OCI-LY1 (cell line): ENCODE measurements at regions not wholly inside any gene's neighbourhood (a gene's known extent, or its start where the extent isn't known, plus 50 kb on each side); places are given as distances from the start of the nearest gene placed in this dataset.

Source experiments
- EZH2 ChIP-seq: fragments of 200-600 bp; sonication (generic), shearing (Covaris generic); IDR thresholded peaks from 2 replicates; pipeline ENCODE4 v1.8.0; 2017; ENCODE audit warnings: borderline replicate concordance, mixed run types, mild to moderate bottlenecking, antibody characterized with exemption, low read length, moderate library complexity, mixed read lengths
- TF ChIP-seq, protein P1 (sequence below): fragments of 200-600 bp; sonication (generic), shearing (Covaris generic); IDR thresholded peaks from 2 replicates; pipeline ENCODE4 v1.5.1; 2017; ENCODE audit warnings: mild to moderate bottlenecking, antibody characterized with exemption, low read length, moderate library complexity, mixed read lengths

DNA sequence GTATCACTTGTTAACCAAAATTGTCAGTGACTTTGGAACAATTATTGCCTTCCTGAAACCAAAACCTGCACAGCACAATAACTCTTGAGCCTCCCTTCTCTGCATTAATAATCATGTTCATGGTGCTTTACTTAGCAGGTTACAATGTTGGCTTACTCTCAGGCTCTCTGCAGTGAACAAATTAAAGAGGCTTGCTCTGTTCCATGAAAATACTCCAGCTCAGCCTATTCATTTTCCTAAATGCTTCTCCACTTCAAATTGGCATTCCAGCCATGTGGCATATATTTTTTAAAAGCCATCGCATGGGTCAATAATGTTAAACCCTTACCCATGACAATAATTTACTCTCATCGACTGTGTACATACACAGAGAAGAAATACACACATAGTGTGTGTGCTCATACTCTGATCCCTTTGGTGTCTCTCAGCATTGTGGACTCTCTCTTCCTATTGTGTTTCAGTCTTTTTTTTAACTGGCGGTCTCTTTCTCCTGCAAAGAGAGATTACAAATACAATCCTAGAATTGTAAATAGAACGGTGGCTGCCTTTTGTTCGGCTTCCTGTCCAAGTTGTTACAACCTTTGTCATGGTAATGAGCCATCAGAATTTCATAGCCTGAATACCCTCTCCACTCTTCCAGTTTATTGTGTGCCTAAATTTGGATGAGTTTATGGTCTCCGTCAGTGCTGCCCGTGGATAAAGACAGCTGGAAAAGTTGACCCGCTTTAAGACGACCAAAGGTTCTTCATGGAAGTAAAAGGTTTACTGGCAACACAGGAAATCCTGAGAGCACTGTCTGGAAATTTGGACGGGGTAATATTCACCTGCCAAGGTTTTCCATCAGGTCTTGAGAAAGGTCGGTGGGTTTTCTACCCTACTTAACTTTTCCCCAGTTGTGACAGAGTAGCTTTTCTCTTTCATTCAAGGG, 263.6 kb downstream of the CD83 start:
- TF ChIP-seq, protein P1, sequence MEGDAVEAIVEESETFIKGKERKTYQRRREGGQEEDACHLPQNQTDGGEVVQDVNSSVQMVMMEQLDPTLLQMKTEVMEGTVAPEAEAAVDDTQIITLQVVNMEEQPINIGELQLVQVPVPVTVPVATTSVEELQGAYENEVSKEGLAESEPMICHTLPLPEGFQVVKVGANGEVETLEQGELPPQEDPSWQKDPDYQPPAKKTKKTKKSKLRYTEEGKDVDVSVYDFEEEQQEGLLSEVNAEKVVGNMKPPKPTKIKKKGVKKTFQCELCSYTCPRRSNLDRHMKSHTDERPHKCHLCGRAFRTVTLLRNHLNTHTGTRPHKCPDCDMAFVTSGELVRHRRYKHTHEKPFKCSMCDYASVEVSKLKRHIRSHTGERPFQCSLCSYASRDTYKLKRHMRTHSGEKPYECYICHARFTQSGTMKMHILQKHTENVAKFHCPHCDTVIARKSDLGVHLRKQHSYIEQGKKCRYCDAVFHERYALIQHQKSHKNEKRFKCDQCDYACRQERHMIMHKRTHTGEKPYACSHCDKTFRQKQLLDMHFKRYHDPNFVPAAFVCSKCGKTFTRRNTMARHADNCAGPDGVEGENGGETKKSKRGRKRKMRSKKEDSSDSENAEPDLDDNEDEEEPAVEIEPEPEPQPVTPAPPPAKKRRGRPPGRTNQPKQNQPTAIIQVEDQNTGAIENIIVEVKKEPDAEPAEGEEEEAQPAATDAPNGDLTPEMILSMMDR: no peak
- TF ChIP-seq EZH2: no peak
